K562 (cell line): ENCODE measurements at regions not wholly inside any gene's neighbourhood (a gene's known extent, or its start where the extent isn't known, plus 50 kb on each side); places are given as distances from the start of the nearest gene placed in this dataset.

Experiments
- ATAC-seq: fragments of 200-7000 bp; cut with Tn5 transposase; 3 replicates; pipeline ENCODE4 v1.9.1; 2020; ENCODE audit warnings: moderate library complexity
- BruUV-seq: library from RNA; stranded (reverse); fragments of 400-500 nt; replicated peaks from 2 replicates; lab custom pipeline; 2021; lab: Mats Ljungman, UMichigan
- CTCF ChIA-PET: fragments of 300-600 bp; formaldehyde crosslinking; extraction: SDS; loops from one replicate; lab custom pipeline; 2021; ENCODE audit warnings: low intra/inter-chr PET ratio; lab: Yijun Ruan, JAX
- POLR2A ChIA-PET: fragments of 300-600, 350-650 bp; sonication (Branson Sonifier 250); formaldehyde crosslinking; extraction: SDS; loops from one replicate; lab custom pipeline; 2021; ENCODE audit warnings: antibody characterized with exemption, inconsistent platforms; lab: Yijun Ruan, JAX
- DNase-seq, 4 experiments: peaks; one replicate each; pipeline versions ENCODE4 v3.0.0 to v3.0.0-alpha.2; 2011 to 2018; ENCODE audit warnings: low spot score in 3 of 4, mixed read lengths in 3 of 4; ENCODE audit errors: extremely low read depth in 1 of 4
- FAIRE-seq: peaks from 2 replicates; lab custom pipeline; 2011; peaks lifted over from hg19 to GRCh38; lab: Jason Lieb, UNC
- H2AFZ ChIP-seq: 2 replicates; pipeline ENCODE4 v1.6.0; 2011; ENCODE audit warnings: low read depth, low read length, control low read depth, inconsistent platforms
- H3K27ac ChIP-seq: fragments of 200-600 bp; 3 replicates; pipeline ENCODE4 v1.8.0; 2011; ENCODE audit warnings: low read depth, mild to moderate bottlenecking, control low read depth, inconsistent platforms, low read length, moderate library complexity, mixed read lengths; ENCODE audit errors: extremely low read depth
- H3K27me3 ChIP-seq, 2 experiments: fragments of 300-600 bp in 1 of 2; 2 replicates in 1 of 2; 3 replicates in 1 of 2; pipeline versions ENCODE4 v1.6.0 to v1.8.0; 2011; ENCODE audit warnings: inconsistent platforms in 2 of 2, low read length in 2 of 2, mild to moderate bottlenecking in 1 of 2, mixed read lengths in 1 of 2, moderate library complexity in 1 of 2; ENCODE audit not compliant: control insufficient read depth in 2 of 2, insufficient read depth in 2 of 2
- H3K36me3 ChIP-seq: fragments of 300-600 bp; 3 replicates; pipeline ENCODE4 v1.8.0; 2011; ENCODE audit warnings: mild to moderate bottlenecking, low read length, inconsistent platforms; ENCODE audit not compliant: control insufficient read depth, insufficient read depth
- H3K4me1 ChIP-seq, 2 experiments: fragments of 200-600 bp in 1 of 2; replicated peaks in 1 of 2; 2 replicates in 1 of 2; 3 replicates in 1 of 2; pipeline versions ENCODE4 v1.5.1 to v1.8.0; 2011; ENCODE audit warnings: inconsistent platforms in 2 of 2, low read length in 2 of 2, mild to moderate bottlenecking in 1 of 2, mixed read lengths in 1 of 2, moderate library complexity in 1 of 2; ENCODE audit not compliant: control insufficient read depth in 2 of 2, insufficient read depth in 2 of 2
- H3K4me2 ChIP-seq: 2 replicates; pipeline ENCODE4 v1.6.1; 2011; ENCODE audit warnings: low read length, control low read depth, inconsistent platforms, mixed read lengths; ENCODE audit not compliant: insufficient read depth
- H3K4me3 ChIP-seq: fragments of 200-600 bp; sonication (generic), shearing (Covaris generic); 2 replicates; pipeline ENCODE4 v1.5.1; 2016; ENCODE audit warnings: control low read depth, inconsistent platforms
- H3K79me2 ChIP-seq: fragments of 200-600 bp; 3 replicates; pipeline ENCODE4 v1.8.0; 2011; ENCODE audit warnings: low read length, inconsistent platforms; ENCODE audit not compliant: control insufficient read depth, insufficient read depth
- H3K9ac ChIP-seq, 2 experiments: 2 replicates each; pipeline versions ENCODE4 v1.6.0 to v1.6.1; 2011; ENCODE audit warnings: low read depth in 2 of 2, low read length in 2 of 2, control low read depth in 1 of 2, inconsistent platforms in 1 of 2, mild to moderate bottlenecking in 1 of 2, mixed read lengths in 1 of 2; ENCODE audit not compliant: insufficient read depth in 1 of 2
- H3K9me1 ChIP-seq: one replicate; pipeline ENCODE4 v1.6.0; 2011; ENCODE audit warnings: inconsistent platforms, mild to moderate bottlenecking, low read length, moderate library complexity; ENCODE audit not compliant: control insufficient read depth, insufficient read depth
- H3K9me3 ChIP-seq: replicated peaks from 2 replicates; pipeline ENCODE4 v1.5.1; 2011; ENCODE audit warnings: low read depth, low read length, inconsistent platforms; ENCODE audit not compliant: control insufficient read depth, insufficient read depth
- H4K20me1 ChIP-seq: replicated peaks from 2 replicates; pipeline ENCODE4 v1.6.1; 2011; ENCODE audit warnings: low read length, inconsistent platforms, mixed read lengths; ENCODE audit not compliant: control insufficient read depth, insufficient read depth
- CREM ChIP-seq: IDR thresholded peaks from 2 replicates; pipeline ENCODE4 v1.6.1; 2014; ENCODE audit warnings: antibody characterized with exemption, low read depth
- ILK ChIP-seq: fragments of 450-650 bp; IDR thresholded peaks from 2 replicates; pipeline ENCODE4 v1.6.1; 2016; ENCODE audit warnings: missing genetic modification characterization, low read depth, mild to moderate bottlenecking, missing compliant biosample characterization, moderate library complexity, borderline replicate concordance
- KHSRP ChIP-seq: fragments of 450-650 bp; IDR thresholded peaks from 2 replicates; pipeline ENCODE4 v1.6.1; 2017
- KLF13 ChIP-seq: fragments of 450-650 bp; IDR thresholded peaks from 2 replicates; pipeline ENCODE4 v1.6.1; 2016; ENCODE audit warnings: missing genetic modification characterization, low read depth, mild to moderate bottlenecking, missing compliant biosample characterization, moderate library complexity, borderline replicate concordance
- MCM7 ChIP-seq, 2 experiments: fragments of 450-650 bp; IDR thresholded peaks; 2 replicates each; pipeline ENCODE4 v1.6.1; 2016 to 2018
- MTA1 ChIP-seq: fragments of 450-650 bp; IDR thresholded peaks from 2 replicates; pipeline ENCODE4 v1.6.1; 2017; ENCODE audit warnings: borderline replicate concordance
- NR2C1 ChIP-seq, 2 experiments: fragments of 450-650 bp; IDR thresholded peaks; 2 replicates each; pipeline ENCODE4 v1.6.1; 2017; ENCODE audit warnings: mild to moderate bottlenecking in 2 of 2, antibody characterized with exemption in 1 of 2, inconsistent platforms in 1 of 2, missing compliant biosample characterization in 1 of 2, missing genetic modification characterization in 1 of 2
- POLR3A ChIP-seq: IDR thresholded peaks from 2 replicates; pipeline ENCODE4 v1.6.1; 2011; ENCODE audit warnings: borderline replicate concordance, mild to moderate bottlenecking, moderate library complexity; ENCODE audit not compliant: insufficient read length, insufficient read depth; ENCODE audit errors: extremely low read depth
- PYGO2 ChIP-seq: fragments of 450-650 bp; IDR thresholded peaks from 2 replicates; pipeline ENCODE4 v1.6.1; 2016; ENCODE audit warnings: mild to moderate bottlenecking, missing genetic modification characterization, moderate library complexity, missing compliant biosample characterization
- SIRT6 ChIP-seq: IDR thresholded peaks from one replicate; pipeline ENCODE4 v1.6.1; 2012; ENCODE audit warnings: low read depth, mild to moderate bottlenecking, control low read depth, inconsistent platforms, low read length, moderate library complexity
- SIX5 ChIP-seq, 2 experiments: IDR thresholded peaks; 2 replicates each; pipeline ENCODE4 v1.6.1; 2011; ENCODE audit warnings: low read length in 2 of 2, borderline replicate concordance in 1 of 2, low read depth in 1 of 2, mild to moderate bottlenecking in 1 of 2, moderate library complexity in 1 of 2; ENCODE audit not compliant: insufficient read depth in 1 of 2
- SMAD3 ChIP-seq: fragments of 450-650 bp; formaldehyde crosslinking; conservative IDR thresholded peaks from 2 replicates; pipeline ENCODE4 v1.4.0; 2020; ENCODE audit warnings: mild to moderate bottlenecking
- SRSF3 ChIP-seq: fragments of 200-400 bp; formaldehyde crosslinking; IDR thresholded peaks from 2 replicates; pipeline ENCODE4 v1.6.1; 2016; ENCODE audit warnings: mild to moderate bottlenecking, low read length, moderate library complexity; ENCODE audit not compliant: insufficient read depth
- TFE3 ChIP-seq: fragments of 450-650 bp; formaldehyde crosslinking; IDR thresholded peaks from 2 replicates; pipeline ENCODE4 v1.4.0; 2020; ENCODE audit warnings: mild to moderate bottlenecking, mixed read lengths
- ZBTB1 ChIP-seq: sonication (generic); formaldehyde crosslinking; IDR thresholded peaks from 2 replicates; pipeline ENCODE4 v1.8.1; 2023; ENCODE audit warnings: missing genetic modification reagents, low read depth, mild to moderate bottlenecking, borderline replicate concordance
- ZNF165 ChIP-seq: fragments of 250-450 bp; sonication (Bioruptor Pico); IDR thresholded peaks from 2 replicates; pipeline ENCODE4 v1.4.0; 2020; ENCODE audit warnings: borderline replicate concordance
- WGBS: fragments of 100-300 bp; shearing (Covaris generic); methylation state at CpG from one replicate; pipeline ENCODE4 v1.1.6; 2016; ENCODE audit warnings: low coverage, mixed read lengths; ENCODE audit not compliant: insufficient coverage; ENCODE audit errors: missing lambda C conversion rate; 5-methylcytosine and 5-hydroxymethylcytosine counted together
- in situ Hi-C: fragments of 300-500 bp; cut with MboI; formaldehyde crosslinking; loops from 4 replicates; pipeline ENCODE4 v1.15.0; 2018; ENCODE audit warnings: inconsistent platforms, mixed read lengths
- intact Hi-C: fragments of 100-400 bp; cut with micrococcal nuclease; formaldehyde crosslinking; loops from 2 replicates; pipeline ENCODE4 v1.14.2; 2022
- TF ChIP-seq, protein P1 (sequence below): fragments of 450-650 bp; formaldehyde crosslinking; IDR thresholded peaks from 2 replicates; pipeline ENCODE4 v1.4.0; 2020; ENCODE audit warnings: mild to moderate bottlenecking
- TF ChIP-seq, protein P2 (sequence below): fragments of 250-450 bp; sonication (Bioruptor Pico); IDR thresholded peaks from 2 replicates; pipeline ENCODE4 v1.9.0; 2021; ENCODE audit warnings: mild to moderate bottlenecking
- TF ChIP-seq, protein P3 (sequence below): fragments of 450-650 bp; IDR thresholded peaks from 2 replicates; pipeline ENCODE4 v1.6.1; 2016

- H3K9me3 ChIP-seq = no peaks in the 10 kb centered on the region
Observed at GRCh38 chr5:54705994-54706653, 188.6 kb downstream of the SNX18 start.

More at GRCh38 chr5:54705994-54706653, 188.6 kb downstream of the SNX18 start:
- FAIRE-seq (no peak), DNase-seq (no peak), ATAC-seq (no peak)
- no peak overlapping the region for H3K27ac ChIP-seq
- no peak overlapping the region for H3K9ac ChIP-seq
- no peak overlapping the region for H3K4me3 ChIP-seq
- TF ChIP-seq SMAD3 (CRISPR knock-in tag) (no peak), KLF13 (tag) (no peak), ZBTB1 (CRISPR knock-in tag) (no peak), ILK (tag) (no peak), CREM (no peak), TFE3 (no peak), KHSRP (no peak), PYGO2 (tag) (no peak), SRSF3 (no peak), SIX5 (IDR thresholded peaks at IDR 0.05; ENCODE audit: borderline replicate concordance in 1 of 2, insufficient read depth in 1 of 2, low read depth in 1 of 2, low read length in 2 of 2) (no peak), SIRT6 (no peak), POLR3A (no peak), NR2C1 (IDR thresholded peaks at IDR 0.05) (no peak), NR2C1 (tag; IDR thresholded peaks at IDR 0.05) (no peak), MTA1 (no peak), ZNF165 (CRISPR knock-in tag) (no peak), MCM7 (IDR thresholded peaks at IDR 0.05) (no peak)
- TF ChIP-seq, protein P1, sequence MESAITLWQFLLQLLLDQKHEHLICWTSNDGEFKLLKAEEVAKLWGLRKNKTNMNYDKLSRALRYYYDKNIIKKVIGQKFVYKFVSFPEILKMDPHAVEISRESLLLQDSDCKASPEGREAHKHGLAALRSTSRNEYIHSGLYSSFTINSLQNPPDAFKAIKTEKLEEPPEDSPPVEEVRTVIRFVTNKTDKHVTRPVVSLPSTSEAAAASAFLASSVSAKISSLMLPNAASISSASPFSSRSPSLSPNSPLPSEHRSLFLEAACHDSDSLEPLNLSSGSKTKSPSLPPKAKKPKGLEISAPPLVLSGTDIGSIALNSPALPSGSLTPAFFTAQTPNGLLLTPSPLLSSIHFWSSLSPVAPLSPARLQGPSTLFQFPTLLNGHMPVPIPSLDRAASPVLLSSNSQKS (CRISPR knock-in tag) = no peak
- TF ChIP-seq, protein P2, sequence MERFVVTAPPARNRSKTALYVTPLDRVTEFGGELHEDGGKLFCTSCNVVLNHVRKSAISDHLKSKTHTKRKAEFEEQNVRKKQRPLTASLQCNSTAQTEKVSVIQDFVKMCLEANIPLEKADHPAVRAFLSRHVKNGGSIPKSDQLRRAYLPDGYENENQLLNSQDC (CRISPR knock-in tag) = no peak
- TF ChIP-seq, protein P3, sequence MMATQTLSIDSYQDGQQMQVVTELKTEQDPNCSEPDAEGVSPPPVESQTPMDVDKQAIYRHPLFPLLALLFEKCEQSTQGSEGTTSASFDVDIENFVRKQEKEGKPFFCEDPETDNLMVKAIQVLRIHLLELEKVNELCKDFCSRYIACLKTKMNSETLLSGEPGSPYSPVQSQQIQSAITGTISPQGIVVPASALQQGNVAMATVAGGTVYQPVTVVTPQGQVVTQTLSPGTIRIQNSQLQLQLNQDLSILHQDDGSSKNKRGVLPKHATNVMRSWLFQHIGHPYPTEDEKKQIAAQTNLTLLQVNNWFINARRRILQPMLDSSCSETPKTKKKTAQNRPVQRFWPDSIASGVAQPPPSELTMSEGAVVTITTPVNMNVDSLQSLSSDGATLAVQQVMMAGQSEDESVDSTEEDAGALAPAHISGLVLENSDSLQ = no peak
- TF ChIP-seq, all 486 proteins: peak for 0
- in situ Hi-C loops = no loop called here
- Histone ChIP-seq H3K4me1 (no peaks in the 10 kb centered on the region), H3K36me3 (no peaks in the 10 kb centered on the region; the same call in 2 of the 3 replicates), H2AFZ (no peak overlapping the region), H3K27me3 (no peaks in the 10 kb centered on the region), H3K4me2 (no peak overlapping the region), H3K9me1 (no peaks in the 10 kb centered on the region), H3K79me2 (no peaks in the 10 kb centered on the region), H4K20me1 (no peaks in the 10 kb centered on the region)
- WGBS = 42% methylated on average over 1 of the region's 1 CpG
- POLR2A ChIA-PET = interaction anchor here (1.1 kb wide), 1 partner anchor 13 kb away, joined by 3 read pairs; no protein-coding TSS in a partner anchor
- CTCF ChIA-PET = no interaction called here
- BruUV-seq = no TSS peak
- intact Hi-C loops = no loop called here
